Omental fat pad (tissue), 3 donors: ENCODE measurements at regions not wholly inside any gene's neighbourhood (a gene's known extent, or its start where the extent isn't known, plus 50 kb on each side); places are given as distances from the start of the nearest gene placed in this dataset.
"Not testable (repeated sequence)": the region's sequence is repeated elsewhere in the genome, so short reads cannot be mapped to it uniquely, and the experiment has no call there.

ENCODE experiments used
- ATAC-seq: fragments of 150-250 bp; one replicate; pipeline ENCODE4 v1.9.1; 2016; ENCODE audit warnings: mild to moderate bottlenecking, moderate library complexity; ENCODE audit not compliant: low FRiP score
- DNase-seq: peaks from one replicate; pipeline ENCODE4 v3.0.0-alpha.2; 2019; ENCODE audit warnings: low spot score
- TF ChIP-seq, protein P1 (sequence below), 3 donors: fragments of 450-650 bp; IDR thresholded peaks; one replicate each; pipeline ENCODE4 v1.5.1; 2016 to 2017; ENCODE audit warnings: antibody characterized with exemption in 3 of 3, mild to moderate bottlenecking in 3 of 3, moderate library complexity in 2 of 3

DNA sequence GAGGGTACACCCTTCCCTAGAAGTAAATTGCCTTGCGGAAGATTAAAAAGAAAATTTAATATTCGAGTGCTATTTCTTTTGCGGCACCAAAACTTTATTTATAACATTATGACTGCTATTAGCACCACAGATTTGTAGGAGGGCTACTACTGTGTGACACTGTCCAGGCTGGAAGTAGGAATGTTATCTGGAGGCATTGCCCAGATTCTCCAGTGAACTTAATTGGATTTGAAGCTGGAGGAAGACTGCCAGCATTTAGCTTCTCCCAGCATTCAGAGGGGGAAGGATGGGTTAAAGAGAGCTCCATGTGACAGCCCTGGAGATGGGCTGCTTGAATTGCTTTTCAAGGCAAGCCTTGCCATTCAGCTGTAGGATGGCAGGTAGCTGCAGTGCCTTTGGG lies 107.0 kb upstream of the RBM19 start:
- TF ChIP-seq, protein P1, sequence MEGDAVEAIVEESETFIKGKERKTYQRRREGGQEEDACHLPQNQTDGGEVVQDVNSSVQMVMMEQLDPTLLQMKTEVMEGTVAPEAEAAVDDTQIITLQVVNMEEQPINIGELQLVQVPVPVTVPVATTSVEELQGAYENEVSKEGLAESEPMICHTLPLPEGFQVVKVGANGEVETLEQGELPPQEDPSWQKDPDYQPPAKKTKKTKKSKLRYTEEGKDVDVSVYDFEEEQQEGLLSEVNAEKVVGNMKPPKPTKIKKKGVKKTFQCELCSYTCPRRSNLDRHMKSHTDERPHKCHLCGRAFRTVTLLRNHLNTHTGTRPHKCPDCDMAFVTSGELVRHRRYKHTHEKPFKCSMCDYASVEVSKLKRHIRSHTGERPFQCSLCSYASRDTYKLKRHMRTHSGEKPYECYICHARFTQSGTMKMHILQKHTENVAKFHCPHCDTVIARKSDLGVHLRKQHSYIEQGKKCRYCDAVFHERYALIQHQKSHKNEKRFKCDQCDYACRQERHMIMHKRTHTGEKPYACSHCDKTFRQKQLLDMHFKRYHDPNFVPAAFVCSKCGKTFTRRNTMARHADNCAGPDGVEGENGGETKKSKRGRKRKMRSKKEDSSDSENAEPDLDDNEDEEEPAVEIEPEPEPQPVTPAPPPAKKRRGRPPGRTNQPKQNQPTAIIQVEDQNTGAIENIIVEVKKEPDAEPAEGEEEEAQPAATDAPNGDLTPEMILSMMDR (IDR thresholded peaks at IDR 0.05), result no peak
- DNase-seq, result no peak
- no peak for ATAC-seq

DNA sequence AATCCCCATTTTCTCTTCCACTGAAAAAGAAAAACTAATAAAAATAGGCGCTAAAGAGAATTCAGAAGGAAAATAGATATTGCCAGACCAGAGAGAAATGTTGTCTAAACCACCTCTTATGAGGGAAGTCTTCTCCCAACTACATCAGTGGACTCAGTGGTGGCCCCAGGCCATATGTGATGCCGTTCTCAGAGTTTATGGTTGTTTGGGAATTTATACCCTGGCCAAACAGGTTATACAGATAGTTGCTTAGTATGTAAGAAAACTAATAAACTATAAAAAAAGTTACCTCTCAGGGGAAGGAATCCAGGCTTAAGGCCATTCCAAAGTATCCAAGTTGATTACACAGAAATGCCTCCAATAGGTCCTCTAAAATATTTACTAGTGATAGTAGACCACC lies 103.4 kb upstream of the RBM19 start:
- TF ChIP-seq, protein P1 (IDR thresholded peaks at IDR 0.05), result no peak
- DNase-seq (no peak), ATAC-seq (no peak)

DNA sequence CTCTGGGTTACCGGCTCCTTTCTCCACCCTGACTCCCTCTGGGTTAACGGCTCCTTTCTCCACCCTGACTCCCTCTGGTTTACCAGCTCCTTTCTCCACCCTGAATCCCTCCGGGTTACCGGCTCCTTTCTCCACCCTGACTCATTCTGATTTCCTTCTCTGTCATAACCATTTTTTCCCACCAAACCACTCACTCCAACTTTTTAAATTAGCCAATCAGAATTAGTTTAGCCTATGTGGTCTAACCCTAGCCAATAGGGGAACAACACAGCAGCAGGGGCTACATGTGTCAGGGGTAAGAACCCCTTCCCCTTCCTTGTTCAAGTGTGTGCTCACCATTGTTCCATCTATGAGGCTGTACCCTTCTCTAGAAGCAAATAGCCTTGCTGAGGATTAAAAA lies 98.4 kb upstream of the RBM19 start:
- no peak for ATAC-seq
- DNase-seq, result no peak
- TF ChIP-seq, protein P1 (IDR thresholded peaks at IDR 0.05), result no peak

DNA sequence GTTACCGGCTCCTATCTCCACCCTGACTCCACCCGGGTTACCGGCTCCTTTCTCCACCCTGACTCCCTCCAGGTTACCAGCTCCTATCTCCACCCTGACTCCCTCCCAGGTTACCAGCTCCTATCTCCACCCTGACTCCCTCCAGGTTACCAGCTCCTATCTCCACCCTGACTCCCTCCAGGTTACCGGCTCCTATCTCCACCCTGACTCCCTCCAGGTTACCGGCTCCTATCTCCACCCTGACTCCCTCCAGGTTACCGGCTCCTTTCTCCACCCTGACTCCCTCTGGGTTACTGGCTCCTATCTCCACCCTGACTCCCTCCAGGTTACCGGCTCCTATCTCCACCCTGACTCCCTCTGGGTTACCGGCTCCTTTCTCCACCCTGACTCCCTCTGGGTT lies 97.9 kb upstream of the RBM19 start:
- not testable (repeated sequence) for DNase-seq, ATAC-seq

DNA sequence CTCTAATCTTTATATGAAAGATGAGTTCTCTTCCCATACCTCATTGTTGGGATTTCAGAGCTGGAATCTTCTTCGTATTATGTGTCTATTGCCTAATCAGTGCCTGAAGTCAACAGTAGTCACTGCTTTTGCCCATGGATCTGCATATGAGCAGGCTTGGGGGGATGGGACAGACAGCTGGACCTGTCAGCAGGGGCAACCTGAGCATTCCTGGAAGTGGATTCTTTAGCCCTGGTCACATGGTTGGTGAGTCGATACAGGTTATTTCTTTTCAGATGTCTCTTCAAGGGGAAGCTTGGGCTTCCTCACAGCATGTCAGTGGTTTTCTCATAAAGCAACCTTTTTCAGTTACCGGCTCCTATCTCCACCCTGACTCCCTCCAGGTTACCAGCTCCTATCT lies 97.3 kb upstream of the RBM19 start:
- TF ChIP-seq, protein P1 (IDR thresholded peaks at IDR 0.05), result no peak
- ATAC-seq, result no peak
- DNase-seq, result no peak

DNA sequence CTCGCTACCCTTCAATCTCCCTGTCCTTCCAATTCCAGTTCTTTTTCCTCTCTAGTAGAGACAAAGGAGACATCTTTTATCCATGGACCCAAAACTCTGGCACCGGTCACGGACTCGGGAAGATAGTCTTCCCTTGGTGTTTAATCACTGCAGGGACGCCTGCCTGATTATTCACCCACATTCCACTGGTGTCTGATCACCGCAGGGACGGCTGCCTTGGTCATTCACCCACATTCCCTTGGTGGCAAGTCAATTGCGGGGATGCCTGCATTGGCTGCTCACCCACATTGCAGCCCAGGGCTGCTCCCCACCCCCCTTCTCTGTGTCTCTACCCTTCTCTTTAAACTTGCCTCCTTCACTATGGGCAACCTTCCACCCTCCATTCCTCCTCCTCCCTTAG lies 90.2 kb upstream of the RBM19 start:
- DNase-seq, ATAC-seq: not testable (repeated sequence)

DNA sequence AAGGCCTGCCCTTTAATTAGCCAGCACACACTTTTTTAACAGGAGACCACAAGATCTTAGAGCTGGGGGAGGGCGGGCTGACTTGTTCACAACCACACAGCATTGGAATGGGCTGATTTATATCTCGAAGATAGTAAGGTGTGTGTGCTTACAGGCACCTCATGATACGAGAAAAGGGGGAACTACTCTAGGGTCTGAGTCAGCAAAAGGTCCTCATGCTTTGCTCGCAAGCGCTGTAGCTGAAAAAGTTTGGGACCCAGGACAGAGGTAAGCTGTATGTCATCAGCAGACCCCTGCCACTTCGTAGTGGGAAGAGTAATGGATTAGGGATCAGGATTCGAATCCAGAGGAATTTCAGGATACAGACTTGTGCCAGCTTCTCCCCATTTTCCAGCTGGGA lies 88.9 kb upstream of the RBM19 start:
- TF ChIP-seq, protein P1 (IDR thresholded peaks at IDR 0.05), result no peak
- no peak for DNase-seq
- ATAC-seq, result no peak

DNA sequence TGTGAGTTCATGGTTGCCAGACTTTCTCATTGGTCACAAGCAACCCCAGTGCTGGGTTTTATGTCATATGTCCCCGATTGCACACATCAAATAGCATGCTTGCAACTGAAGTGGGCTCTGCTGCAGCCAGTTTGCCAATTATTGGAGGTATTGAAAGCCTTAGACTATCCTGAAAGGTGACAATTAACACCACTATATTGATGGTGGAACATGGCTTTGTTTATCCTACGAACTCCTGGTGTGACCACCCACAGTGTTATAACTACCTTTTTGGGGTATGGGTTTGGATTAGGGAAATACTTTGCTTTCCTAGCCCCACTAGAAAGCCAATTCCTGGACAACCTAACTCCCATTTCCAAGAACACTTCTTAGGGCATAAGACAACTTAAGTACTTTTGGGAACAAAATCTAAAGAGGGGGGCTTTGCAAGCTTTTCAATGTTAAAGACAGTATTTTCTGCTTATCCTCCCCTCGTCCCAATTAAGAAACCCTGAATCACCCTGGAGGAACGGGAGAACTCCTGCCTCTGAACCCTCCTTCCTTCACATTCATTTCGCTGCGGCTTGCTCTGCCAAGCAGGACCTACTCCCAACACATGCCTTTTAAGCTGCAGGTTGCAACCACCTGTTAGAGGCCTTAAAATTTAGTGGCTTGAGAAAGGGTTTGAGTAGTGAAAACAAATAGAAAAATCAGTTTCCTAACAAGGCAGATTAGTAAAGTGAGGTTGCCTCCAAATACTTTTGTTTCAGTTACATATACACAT lies 80.3 kb upstream of the RBM19 start:
- TF ChIP-seq, protein P1 (IDR thresholded peaks at IDR 0.05), result no peak
- DNase-seq (no peak), ATAC-seq (no peak)
